Neural crest cell (in vitro differentiated cells): ENCODE measurements at regions not wholly inside any gene's neighbourhood (a gene's known extent, or its start where the extent isn't known, plus 50 kb on each side); places are given as distances from the start of the nearest gene placed in this dataset.
A peak's percentile ranks its signal among the peaks of the same experiment; 100 is the strongest.

ENCODE experiments used
- DNase-seq: peaks from one replicate; pipeline ENCODE4 v3.0.0; 2021; ENCODE audit warnings: low read depth, mixed read lengths, low spot score
- H3K27ac Mint-ChIP-seq: one replicate; pipeline ENCODE4 v1.8.0; 2021; ENCODE audit warnings: mild to moderate bottlenecking, mixed read lengths; ENCODE audit not compliant: unreplicated experiment
- H3K27me3 Mint-ChIP-seq: 2 replicates; pipeline ENCODE4 v1.8.0; 2021; ENCODE audit warnings: low read depth, mild to moderate bottlenecking, mixed read lengths
- H3K36me3 Mint-ChIP-seq: 2 replicates; pipeline ENCODE4 v1.8.0; 2021; ENCODE audit warnings: low read depth, mild to moderate bottlenecking, mixed read lengths
- H3K4me1 Mint-ChIP-seq: 2 replicates; pipeline ENCODE4 v1.8.0; 2021; ENCODE audit warnings: mixed read lengths
- H3K4me3 Mint-ChIP-seq: one replicate; pipeline ENCODE4 v1.8.0; 2021; ENCODE audit warnings: mild to moderate bottlenecking, mixed read lengths
- H3K9me3 Mint-ChIP-seq: 2 replicates; pipeline ENCODE4 v1.8.0; 2021; ENCODE audit warnings: mixed read lengths
- TF ChIP-seq, protein P1 (sequence below): fragments of 200-600 bp; sonication (generic); conservative IDR thresholded peaks from 2 replicates; pipeline ENCODE4 v1.5.0; 2021; ENCODE audit warnings: antibody characterized with exemption, mild to moderate bottlenecking

DNA sequence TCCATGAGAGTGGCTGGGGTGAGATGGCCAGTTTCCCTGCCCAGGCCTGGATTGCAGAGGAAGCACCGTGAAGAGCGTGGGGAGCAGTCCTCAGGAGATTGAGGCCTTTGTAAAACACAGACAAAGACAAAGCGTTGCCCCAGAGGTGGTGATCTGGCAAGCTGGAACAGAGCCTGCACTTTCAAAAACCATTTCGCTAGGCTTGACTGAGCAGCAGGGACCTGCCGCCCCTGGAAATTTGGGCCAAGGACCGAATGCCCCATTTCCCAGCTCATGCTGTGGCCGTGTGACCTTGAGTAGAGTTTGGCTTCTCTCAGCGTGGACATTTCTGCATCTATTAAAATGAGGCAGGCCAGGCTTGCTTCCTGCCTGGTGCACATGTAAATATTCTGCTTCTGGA lies 381.4 kb downstream of the BCOR start:
- Mint-ChIP-seq H3K27me3 (no peaks in the 10 kb centered on the region), H3K4me3 (no peak overlapping the region), H3K9me3 (peaks cover 3% of the 10 kb centered on the region)

DNA sequence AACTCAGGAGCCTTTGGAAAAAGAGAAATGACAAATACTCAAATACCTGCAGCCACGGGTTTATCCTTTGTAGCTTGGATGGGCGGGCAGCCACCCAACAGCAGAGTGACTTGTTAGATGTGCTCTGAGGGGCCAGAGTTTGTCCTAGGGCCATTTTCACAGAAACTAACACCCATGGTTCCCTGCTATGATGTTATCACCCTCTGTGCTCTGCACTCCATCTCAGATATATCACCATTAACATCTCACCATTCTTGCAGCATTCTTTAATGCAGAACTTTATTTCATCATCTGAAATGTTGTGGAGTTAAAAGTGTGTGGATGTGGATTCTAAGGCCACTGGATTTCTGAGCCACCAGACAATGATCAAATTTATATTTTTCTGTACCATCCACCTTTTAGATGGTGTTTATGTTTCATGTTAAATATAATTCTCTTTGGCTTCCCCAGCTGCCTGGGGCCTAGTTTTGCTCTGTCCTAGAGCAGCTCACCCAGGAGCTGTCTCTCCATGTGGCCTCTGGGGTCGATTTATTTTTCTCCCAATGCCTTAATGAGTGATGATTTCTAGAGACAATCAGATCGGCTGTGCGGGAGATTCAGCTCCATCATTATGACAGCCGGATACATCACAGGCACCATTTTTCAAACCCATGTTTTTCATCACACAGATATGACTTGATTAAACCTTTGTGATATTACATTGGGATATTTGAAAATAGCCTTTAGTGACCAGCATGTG lies 380.8 kb downstream of the BCOR start:
- H3K9me3 Mint-ChIP-seq, result peaks cover 3% of the 10 kb centered on the region
- no peaks in the 10 kb centered on the region for H3K27me3 Mint-ChIP-seq
- H3K27ac Mint-ChIP-seq, result no peak overlapping the region
- no peak for DNase-seq
- H3K4me3 Mint-ChIP-seq, result no peak overlapping the region
- TF ChIP-seq, protein P1, sequence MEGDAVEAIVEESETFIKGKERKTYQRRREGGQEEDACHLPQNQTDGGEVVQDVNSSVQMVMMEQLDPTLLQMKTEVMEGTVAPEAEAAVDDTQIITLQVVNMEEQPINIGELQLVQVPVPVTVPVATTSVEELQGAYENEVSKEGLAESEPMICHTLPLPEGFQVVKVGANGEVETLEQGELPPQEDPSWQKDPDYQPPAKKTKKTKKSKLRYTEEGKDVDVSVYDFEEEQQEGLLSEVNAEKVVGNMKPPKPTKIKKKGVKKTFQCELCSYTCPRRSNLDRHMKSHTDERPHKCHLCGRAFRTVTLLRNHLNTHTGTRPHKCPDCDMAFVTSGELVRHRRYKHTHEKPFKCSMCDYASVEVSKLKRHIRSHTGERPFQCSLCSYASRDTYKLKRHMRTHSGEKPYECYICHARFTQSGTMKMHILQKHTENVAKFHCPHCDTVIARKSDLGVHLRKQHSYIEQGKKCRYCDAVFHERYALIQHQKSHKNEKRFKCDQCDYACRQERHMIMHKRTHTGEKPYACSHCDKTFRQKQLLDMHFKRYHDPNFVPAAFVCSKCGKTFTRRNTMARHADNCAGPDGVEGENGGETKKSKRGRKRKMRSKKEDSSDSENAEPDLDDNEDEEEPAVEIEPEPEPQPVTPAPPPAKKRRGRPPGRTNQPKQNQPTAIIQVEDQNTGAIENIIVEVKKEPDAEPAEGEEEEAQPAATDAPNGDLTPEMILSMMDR, result no peak
- no peaks in the 10 kb centered on the region for H3K36me3 Mint-ChIP-seq
- H3K4me1 Mint-ChIP-seq, result peaks cover 5% of the 10 kb centered on the region

More for the DNA sequence above, 381.4 kb downstream of the BCOR start:
- H3K4me1 Mint-ChIP-seq, result peaks cover 5% of the 10 kb centered on the region
- no peaks in the 10 kb centered on the region for H3K36me3 Mint-ChIP-seq
- H3K27ac Mint-ChIP-seq, result peak overlapping the region; percentile 78
- DNase-seq, result no peak
- TF ChIP-seq, protein P1, result no peak

DNA sequence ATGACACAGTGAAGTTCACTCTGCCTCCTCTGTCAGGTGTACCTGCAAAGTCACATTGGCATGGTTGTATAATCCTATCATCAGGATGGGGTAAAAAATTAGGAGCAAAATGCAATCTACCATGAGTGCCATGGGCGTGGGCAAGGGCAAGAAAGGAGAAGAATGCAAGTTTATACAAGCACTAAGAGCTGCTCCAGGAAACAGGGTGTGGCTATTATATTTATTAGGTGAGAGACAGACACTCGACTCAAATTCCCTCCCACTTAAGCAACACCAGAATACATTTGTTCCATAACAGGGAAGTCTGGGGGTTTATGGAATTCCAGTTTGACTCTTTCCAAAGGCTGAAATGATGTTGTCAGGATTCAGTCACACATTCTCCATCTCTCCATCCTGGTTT lies 378.8 kb downstream of the BCOR start:
- Mint-ChIP-seq H3K9me3 (no peaks in the 10 kb centered on the region), H3K27me3 (no peaks in the 10 kb centered on the region), H3K4me1 (peaks cover 5% of the 10 kb centered on the region), H3K36me3 (no peaks in the 10 kb centered on the region), H3K27ac (no peak overlapping the region), H3K4me3 (no peak overlapping the region)
- DNase-seq, result no peak
- TF ChIP-seq, protein P1, result no peak

DNA sequence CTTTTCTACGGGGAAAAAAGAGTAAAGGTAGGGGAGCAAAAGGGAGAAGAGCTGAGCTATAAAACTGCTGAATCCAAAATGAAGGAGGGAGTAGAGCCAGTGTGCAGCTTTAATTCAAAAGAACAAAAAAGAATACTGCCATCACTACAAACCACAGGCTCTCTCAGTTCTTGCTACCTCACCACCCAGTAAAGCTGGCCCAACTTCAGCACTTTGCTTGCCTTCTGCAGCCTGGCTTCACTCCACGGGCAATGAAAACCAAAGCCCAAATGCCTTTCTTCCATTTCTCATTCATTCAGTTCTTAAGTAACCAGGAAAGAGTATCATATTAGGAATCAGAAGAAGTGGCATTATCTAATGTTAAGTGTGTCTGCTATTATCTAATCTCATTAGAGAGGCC lies 376.8 kb downstream of the BCOR start:
- DNase-seq, result no peak
- Mint-ChIP-seq H3K4me1 (peaks cover 5% of the 10 kb centered on the region), H3K27me3 (no peaks in the 10 kb centered on the region), H3K27ac (no peak overlapping the region), H3K9me3 (no peaks in the 10 kb centered on the region), H3K4me3 (no peak overlapping the region), H3K36me3 (no peaks in the 10 kb centered on the region)
- TF ChIP-seq, protein P1, result no peak

DNA sequence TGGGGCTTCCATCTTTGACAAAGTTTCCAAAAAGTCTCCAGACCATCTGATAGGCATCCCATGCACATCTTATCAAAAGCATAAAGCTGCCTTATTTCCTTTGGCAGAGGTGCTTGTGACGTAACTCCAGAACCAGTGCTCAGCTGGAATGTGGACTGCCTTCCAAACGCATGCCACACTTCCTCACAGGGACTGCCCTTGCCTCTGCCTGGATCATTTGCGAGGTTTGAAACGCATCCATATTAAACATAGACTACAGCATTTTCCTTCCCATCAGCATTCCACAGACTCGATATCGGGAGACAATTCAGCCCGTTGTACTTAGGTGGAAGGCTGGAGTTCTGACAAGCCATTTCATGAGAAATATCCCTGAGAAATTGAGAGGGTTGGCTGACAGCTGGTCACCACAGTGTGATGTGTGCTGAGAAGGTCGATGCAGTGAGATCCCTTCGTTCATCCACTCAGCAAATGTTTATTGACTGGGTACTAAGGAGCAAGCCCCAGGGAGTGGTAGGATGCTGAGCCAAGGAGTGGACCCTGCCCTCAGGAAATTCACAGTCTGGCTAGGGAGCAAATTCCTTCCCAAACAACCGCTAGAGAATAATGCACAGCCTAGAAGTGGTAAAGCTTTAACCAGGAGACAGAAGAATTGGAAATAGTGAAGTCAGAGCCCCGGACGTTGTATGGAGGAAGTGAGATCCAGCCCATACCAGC lies 376.0 kb downstream of the BCOR start:
- no peak overlapping the region for H3K4me3 Mint-ChIP-seq
- TF ChIP-seq, protein P1, result no peak
- peaks cover 8% of the 10 kb centered on the region for H3K4me1 Mint-ChIP-seq
- no peak overlapping the region for H3K27ac Mint-ChIP-seq
- H3K27me3 Mint-ChIP-seq, result no peaks in the 10 kb centered on the region
- no peaks in the 10 kb centered on the region for H3K36me3 Mint-ChIP-seq
- no peaks in the 10 kb centered on the region for H3K9me3 Mint-ChIP-seq
- no peak for DNase-seq
